ENCODE measurements at regions not wholly inside any gene's neighbourhood (a gene's known extent, or its start where the extent isn't known, plus 50 kb on each side); places are given as distances from the start of the nearest gene placed in this dataset.
"Not testable (repeated sequence)": the region's sequence is repeated elsewhere in the genome, so short reads cannot be mapped to it uniquely, and the experiment has no call there.

DNA sequence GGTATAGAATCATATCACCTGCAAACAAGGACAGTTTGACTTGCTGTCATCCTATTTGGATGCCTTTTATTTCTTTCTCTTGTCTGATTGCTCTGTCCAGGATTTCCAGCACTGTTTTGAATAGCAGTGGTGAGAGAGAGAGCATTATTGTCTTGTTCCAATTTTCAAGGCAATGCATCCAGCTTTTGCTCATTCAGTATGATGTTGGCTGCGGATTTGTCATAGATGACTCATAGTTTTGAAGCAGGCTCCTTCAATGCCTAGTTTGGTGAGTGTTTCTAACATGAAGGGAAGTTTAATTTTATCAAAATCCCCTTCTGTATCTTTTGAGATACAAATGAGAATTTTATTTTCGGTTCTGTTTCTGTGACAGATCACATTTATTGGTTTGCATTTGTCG lies 518.9 kb downstream of the PCDH11X start:
- not testable (repeated sequence) for DNase-seq

DNA sequence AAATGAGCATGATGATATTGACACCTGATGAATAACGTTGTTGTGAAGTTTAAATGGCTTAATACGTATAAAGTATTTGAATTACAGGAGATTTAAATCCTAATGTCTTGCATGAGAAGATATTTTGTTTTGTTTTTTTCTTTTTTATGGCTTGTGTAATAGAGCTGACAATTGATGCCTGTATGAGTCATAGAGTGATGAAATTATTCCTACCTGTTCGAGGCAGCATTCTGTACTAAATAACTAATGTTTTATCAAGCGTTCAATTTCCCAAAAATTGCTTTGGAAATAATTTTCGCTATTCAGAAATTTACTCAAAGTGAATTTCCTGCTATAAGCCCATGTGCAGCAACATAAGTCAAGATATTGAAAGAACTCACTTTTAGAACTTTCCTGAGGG lies 554.0 kb downstream of the PCDH11X start:
- not testable (repeated sequence) for DNase-seq

DNA sequence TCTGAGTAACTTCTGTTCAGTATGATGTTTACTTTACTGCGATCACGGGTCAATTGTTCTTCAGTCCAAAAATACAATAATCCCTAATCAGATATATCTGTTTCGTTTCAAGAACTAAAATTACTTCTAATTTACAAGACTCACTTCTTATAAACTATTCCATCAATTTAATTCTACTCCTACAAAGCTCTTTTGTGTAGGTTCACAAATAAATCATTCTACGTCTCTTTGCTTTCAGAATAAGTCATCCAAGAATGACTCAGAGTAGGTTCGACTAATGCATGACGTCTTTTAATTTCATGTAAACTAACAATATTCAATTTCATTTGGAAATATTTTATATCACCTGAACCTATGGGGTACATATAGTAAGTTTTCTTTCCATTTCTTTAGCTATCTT lies 571.9 kb downstream of the PCDH11X start:
- not testable (repeated sequence) for DNase-seq

DNA sequence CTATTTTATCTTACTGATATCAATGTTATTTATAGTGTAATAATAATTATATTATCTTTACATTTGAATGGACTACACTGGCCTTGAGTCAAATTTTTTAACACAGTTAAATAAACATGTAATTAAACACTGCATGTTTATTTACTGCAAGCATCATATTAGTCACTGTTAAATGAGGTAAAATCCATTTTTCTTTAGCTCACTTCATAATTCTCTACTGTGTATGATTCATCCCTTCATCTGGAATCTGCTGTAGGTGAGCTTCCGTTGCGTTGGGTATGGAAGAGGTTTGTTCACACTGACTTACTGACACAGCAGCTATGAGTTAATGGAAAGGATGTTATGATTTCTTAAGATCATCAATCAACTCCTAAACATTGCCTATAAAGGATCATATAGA lies 572.3 kb downstream of the PCDH11X start:
- DNase-seq: no peak

Data from islet precursor cell (in vitro differentiated cells).